Kidney epithelial cell (primary cell): ENCODE measurements at regions not wholly inside any gene's neighbourhood (a gene's known extent, or its start where the extent isn't known, plus 50 kb on each side); places are given as distances from the start of the nearest gene placed in this dataset.
A peak's percentile ranks its signal among the peaks of the same experiment; 100 is the strongest.
"Not testable (repeated sequence)": the region's sequence is repeated elsewhere in the genome, so short reads cannot be mapped to it uniquely, and the experiment has no call there.

Experiments used
- DNase-seq: peaks from one replicate; pipeline ENCODE4 v3.0.0-alpha.2; 2010; ENCODE audit warnings: low read depth
- H3K27me3 ChIP-seq: 2 replicates; pipeline ENCODE4 v1.6.0; 2011; ENCODE audit warnings: low read length; ENCODE audit not compliant: control insufficient read depth, insufficient read depth
- H3K36me3 ChIP-seq: 2 replicates; pipeline ENCODE4 v1.5.1; 2011; ENCODE audit warnings: low read length; ENCODE audit not compliant: control insufficient read depth, insufficient read depth
- H3K4me3 ChIP-seq: 2 replicates; pipeline ENCODE4 v1.5.1; 2011; ENCODE audit warnings: low read depth, mild to moderate bottlenecking, control low read depth, low read length
- TF ChIP-seq, protein P1 (sequence below): IDR thresholded peaks from 2 replicates; pipeline ENCODE4 v1.5.1; 2011; ENCODE audit warnings: mild to moderate bottlenecking, moderate library complexity, low read length, control low read depth, inconsistent platforms; ENCODE audit not compliant: insufficient read depth, poor library complexity, severe bottlenecking

DNA sequence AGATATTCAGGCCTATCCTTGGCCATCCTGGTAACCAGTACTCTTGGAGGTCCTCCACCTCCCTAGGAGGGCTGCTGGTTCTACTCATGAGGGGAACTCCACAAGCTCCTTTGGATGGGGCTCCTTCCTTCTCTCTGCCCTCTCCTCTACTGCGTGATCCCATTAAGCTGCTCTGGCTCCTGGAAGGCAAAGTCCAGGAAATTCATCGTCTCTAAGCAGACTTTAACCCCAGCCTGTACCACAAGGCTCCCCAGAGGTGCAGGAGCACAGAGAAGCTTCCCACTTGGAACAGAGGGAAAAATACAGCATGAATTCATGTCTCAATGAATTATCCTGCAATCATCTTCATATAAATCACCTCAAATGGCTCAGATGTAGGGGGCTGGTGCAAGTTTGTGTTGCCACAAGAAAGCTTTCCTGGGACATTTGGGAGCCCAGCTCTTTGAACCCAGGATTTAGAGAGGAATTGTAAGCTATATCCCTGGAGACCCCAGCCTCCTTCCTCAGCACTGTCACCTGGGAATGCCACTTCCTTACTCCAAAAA, 355.4 kb downstream of the CDC5L start:
- no peak for DNase-seq

DNA sequence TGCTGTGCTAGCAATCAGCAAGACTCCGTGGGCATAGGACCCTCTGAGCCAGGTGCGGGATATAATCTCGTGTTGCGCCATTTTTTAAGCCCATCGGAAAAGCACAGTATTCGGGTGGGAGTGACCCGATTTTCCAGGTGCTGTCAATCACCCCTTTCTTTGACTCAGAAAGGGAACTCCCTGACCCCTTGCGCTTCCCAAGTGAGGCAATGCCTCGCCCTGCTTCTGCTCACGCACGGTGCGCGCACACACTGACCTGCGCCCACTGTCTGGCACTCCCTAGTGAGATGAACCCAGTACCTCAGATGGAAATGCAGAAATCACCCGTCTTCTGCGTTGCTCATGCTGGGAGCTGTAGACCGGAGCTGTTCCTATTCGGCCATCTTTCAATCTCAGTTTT, 372.6 kb downstream of the CDC5L start:
- H3K36me3 ChIP-seq, H3K27me3 ChIP-seq, DNase-seq, H3K4me3 ChIP-seq: not testable (repeated sequence)

More for the DNA sequence above, 355.4 kb downstream of the CDC5L start:
- Histone ChIP-seq H3K27me3 (no peaks in the 10 kb centered on the region), H3K36me3 (no peaks in the 10 kb centered on the region), H3K4me3 (no peak overlapping the region)
- TF ChIP-seq, protein P1, sequence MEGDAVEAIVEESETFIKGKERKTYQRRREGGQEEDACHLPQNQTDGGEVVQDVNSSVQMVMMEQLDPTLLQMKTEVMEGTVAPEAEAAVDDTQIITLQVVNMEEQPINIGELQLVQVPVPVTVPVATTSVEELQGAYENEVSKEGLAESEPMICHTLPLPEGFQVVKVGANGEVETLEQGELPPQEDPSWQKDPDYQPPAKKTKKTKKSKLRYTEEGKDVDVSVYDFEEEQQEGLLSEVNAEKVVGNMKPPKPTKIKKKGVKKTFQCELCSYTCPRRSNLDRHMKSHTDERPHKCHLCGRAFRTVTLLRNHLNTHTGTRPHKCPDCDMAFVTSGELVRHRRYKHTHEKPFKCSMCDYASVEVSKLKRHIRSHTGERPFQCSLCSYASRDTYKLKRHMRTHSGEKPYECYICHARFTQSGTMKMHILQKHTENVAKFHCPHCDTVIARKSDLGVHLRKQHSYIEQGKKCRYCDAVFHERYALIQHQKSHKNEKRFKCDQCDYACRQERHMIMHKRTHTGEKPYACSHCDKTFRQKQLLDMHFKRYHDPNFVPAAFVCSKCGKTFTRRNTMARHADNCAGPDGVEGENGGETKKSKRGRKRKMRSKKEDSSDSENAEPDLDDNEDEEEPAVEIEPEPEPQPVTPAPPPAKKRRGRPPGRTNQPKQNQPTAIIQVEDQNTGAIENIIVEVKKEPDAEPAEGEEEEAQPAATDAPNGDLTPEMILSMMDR, result no peak

DNA sequence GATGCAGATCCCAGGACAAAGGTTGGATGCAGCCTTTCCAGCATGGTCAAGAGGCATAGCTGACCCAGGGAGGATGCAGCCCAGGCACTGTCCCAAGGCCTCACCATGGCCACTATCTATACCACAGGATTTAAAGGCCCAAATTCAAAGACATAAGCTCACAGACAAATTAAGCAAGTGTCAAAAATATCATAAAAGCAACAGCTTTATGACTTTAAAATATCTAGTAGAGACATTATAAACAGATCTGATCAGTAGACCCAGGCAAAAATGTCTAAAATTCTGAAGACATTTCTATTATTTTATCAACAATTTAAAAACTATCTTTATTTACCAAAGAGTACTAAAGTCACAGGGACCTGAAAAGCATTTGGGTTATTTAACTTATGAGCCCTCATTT, 373.5 kb downstream of the CDC5L start:
- no peak for DNase-seq
- Histone ChIP-seq H3K27me3 (no peaks in the 10 kb centered on the region), H3K36me3 (no peaks in the 10 kb centered on the region), H3K4me3 (no peak overlapping the region)
- TF ChIP-seq, protein P1, result no peak

DNA sequence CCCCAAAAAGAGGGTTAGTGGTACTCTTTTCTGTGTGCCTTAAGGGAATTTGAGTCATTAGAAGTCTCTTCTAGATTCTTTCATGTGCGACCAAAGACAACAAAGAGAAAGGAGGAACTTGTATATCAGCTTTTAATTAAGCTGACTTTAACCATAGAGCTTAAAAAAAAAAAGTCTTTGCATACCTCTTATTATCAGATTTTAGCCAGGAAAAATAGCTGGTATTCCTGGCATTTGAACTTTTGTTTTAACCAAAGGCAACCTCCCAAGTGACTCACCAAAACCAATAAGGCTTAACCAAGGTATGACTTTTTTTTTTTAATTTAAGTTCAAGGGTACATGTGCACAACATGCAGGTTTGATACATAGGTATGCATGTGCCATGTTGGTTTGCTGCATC, 375.0 kb downstream of the CDC5L start:
- peak; percentile 38 for DNase-seq
- TF ChIP-seq, protein P1, result no peak
- Histone ChIP-seq H3K36me3 (no peaks in the 10 kb centered on the region), H3K27me3 (no peaks in the 10 kb centered on the region), H3K4me3 (no peak overlapping the region)

DNA sequence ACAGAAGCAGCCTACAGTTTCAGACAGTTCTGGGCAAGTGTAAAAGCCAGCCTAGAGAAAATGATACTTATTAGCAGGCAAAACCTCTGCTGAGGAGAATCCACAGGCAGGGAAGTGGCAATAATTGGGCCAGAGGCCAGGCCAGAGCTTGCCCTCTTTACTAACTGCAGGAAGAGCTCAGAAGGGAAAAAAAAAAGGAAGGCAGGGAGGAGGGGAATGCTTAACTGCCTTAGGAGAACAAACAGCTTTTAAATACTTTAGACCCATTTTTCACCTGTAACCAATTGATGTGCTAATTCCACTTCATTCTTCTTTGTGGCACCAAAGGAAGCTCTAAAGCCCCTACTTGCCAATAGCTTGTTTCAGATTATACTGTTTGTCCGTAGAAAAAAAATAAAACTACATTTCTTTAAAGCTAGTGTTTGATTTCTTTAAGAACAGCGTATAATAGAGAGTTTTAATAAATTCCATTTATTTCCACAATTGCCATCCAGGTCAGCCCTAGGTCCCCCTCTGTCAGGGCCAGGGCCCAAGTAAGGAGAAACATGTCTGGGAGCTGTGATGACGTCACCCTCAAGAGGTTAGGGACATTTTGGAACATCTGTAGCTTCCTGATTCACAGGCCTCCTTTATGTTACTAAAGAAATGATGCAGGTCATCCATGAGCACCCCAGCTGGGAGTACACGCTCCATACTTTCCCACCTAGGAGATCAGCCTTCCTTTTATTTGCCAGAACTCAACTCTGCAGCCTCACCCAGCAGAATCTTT, 384.3 kb downstream of the CDC5L start:
- Histone ChIP-seq H3K4me3 (no peak overlapping the region), H3K36me3 (no peaks in the 10 kb centered on the region), H3K27me3 (no peaks in the 10 kb centered on the region)
- no peak for DNase-seq
- TF ChIP-seq, protein P1, result no peak

DNA sequence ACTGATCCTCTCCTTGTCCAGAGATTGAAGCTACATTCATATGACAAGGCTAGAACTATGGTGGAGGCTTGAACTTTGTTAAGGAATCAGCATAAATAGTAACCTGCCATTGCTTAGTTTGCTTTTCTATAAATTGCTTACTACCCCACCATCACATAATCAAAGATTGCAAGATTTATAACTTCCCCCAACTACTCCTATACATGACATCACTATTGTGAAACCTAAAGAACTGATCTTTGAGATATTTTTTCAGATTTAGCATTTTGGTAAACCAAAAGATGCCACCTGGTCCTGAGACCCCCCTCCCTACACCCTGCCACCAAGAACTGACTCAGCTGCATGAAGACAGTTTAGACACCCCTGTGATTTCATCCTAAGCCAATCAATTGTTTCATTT, 385.3 kb downstream of the CDC5L start:
- TF ChIP-seq, protein P1, result no peak
- H3K4me3 ChIP-seq, result no peak overlapping the region
- no peak for DNase-seq

More for the DNA sequence above, 385.3 kb downstream of the CDC5L start:
- Histone ChIP-seq H3K36me3 (no peaks in the 10 kb centered on the region), H3K27me3 (no peaks in the 10 kb centered on the region)
